GM19455 (cell line): ENCODE measurements at regions not wholly inside any gene's neighbourhood (a gene's known extent, or its start where the extent isn't known, plus 50 kb on each side); places are given as distances from the start of the nearest gene placed in this dataset.
"Not testable (repeated sequence)": the region's sequence is repeated elsewhere in the genome, so short reads cannot be mapped to it uniquely, and the experiment has no call there.

Experiments
- ATAC-seq: cut with Tn5 transposase; IDR thresholded peaks from one replicate; pipeline ENCODE4 v1.9.1; 2021; ENCODE audit not compliant: unreplicated experiment

- ATAC-seq, result no peak
Observed at GRCh38 chr3:150136242-150136641, 165.5 kb upstream of the PFN2 start.

- ATAC-seq, result no peak
Observed at GRCh38 chr3:150135287-150135721, 164.6 kb upstream of the PFN2 start.

GRCh38 chr3:150133293-150133692, 162.6 kb upstream of the PFN2 start:
- no peak for ATAC-seq

- ATAC-seq, result no peak
Observed at GRCh38 chr3:150132101-150132749, 161.5 kb upstream of the PFN2 start.

- no peak for ATAC-seq
Observed at GRCh38 chr3:150131663-150132062, 161.0 kb upstream of the PFN2 start.

- ATAC-seq, result no peak
Observed at GRCh38 chr3:150130404-150131100, 159.9 kb upstream of the PFN2 start.

GRCh38 chr3:150129166-150129565, 158.5 kb upstream of the PFN2 start:
- no peak for ATAC-seq

- no peak for ATAC-seq
Observed at GRCh38 chr3:150128126-150128525, 157.4 kb upstream of the PFN2 start.

- ATAC-seq, result no peak
Observed at GRCh38 chr3:150127011-150127490, 156.4 kb upstream of the PFN2 start.

GRCh38 chr3:150124142-150124541, 153.4 kb upstream of the PFN2 start:
- no peak for ATAC-seq

- ATAC-seq, result not testable (repeated sequence)
Observed at GRCh38 chr3:150123249-150123648, 152.6 kb upstream of the PFN2 start.

GRCh38 chr3:150118219-150118618, 147.5 kb upstream of the PFN2 start:
- no peak for ATAC-seq

GRCh38 chr3:150117076-150117475, 146.4 kb upstream of the PFN2 start:
- no peak for ATAC-seq

- no peak for ATAC-seq
Observed at GRCh38 chr3:150116196-150116595, 145.5 kb upstream of the PFN2 start.

- peak; percentile 88 for ATAC-seq
Observed at GRCh38 chr3:150114873-150115540, 144.3 kb upstream of the PFN2 start.

GRCh38 chr3:150114273-150114672, 143.6 kb upstream of the PFN2 start:
- ATAC-seq, result no peak

GRCh38 chr3:150110097-150110496, 139.4 kb upstream of the PFN2 start:
- no peak for ATAC-seq

- no peak for ATAC-seq
Observed at GRCh38 chr3:150107429-150108175, 136.9 kb upstream of the PFN2 start.

GRCh38 chr3:150106740-150107428, 136.2 kb upstream of the PFN2 start:
- no peak for ATAC-seq

- no peak for ATAC-seq
Observed at GRCh38 chr3:150105886-150106612, 135.4 kb upstream of the PFN2 start.
